Uterus (tissue), 2 donors: ENCODE measurements at regions not wholly inside any gene's neighbourhood (a gene's known extent, or its start where the extent isn't known, plus 50 kb on each side); places are given as distances from the start of the nearest gene placed in this dataset.

Experiments used
- CTCF ChIP-seq, 4 experiments: fragments of 200-600 bp in 2 of 4; fragments of 450-650 bp in 2 of 4; sonication (generic) in 2 of 4; IDR thresholded peaks; one replicate each; pipeline ENCODE4 v1.5.1; 2016 to 2019; ENCODE audit warnings: antibody characterized with exemption in 4 of 4, mild to moderate bottlenecking in 2 of 4, moderate library complexity in 1 of 4
- POLR2A ChIP-seq, 2 donors: fragments of 450-650 bp; IDR thresholded peaks; one replicate each; pipeline ENCODE4 v1.6.1; 2016; ENCODE audit warnings: antibody characterized with exemption in 2 of 2, mild to moderate bottlenecking in 1 of 2, moderate library complexity in 1 of 2

DNA sequence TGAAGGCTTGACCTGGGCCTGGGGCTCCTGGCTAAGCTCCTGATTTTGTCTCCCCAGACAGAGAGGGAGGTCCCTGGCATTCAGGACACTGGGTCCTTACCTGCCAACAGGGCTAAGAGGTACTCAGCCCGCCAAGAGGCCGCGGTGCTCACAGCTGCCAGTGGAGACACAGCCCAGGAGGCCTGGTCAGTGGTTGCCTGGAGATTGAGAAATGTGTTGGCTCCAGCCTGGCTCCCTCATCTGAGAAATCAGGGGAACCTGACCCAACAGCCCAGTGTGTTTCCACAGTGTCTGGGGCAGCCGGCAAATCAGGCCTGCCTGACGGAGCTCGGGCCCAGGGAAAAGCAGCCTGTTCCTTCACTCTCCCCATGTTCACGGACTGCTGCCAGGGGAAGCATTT is 79.4 kb upstream of the NAV2 start:
- TF ChIP-seq CTCF (IDR thresholded peaks at IDR 0.05) = no peak
- no peak for TF ChIP-seq POLR2A (IDR thresholded peaks at IDR 0.05)
